AG09319 (cell line): ENCODE measurements at regions not wholly inside any gene's neighbourhood (a gene's known extent, or its start where the extent isn't known, plus 50 kb on each side); places are given as distances from the start of the nearest gene placed in this dataset.

Experiments used
- DNase-seq: peaks from one replicate; pipeline ENCODE4 v3.0.0-alpha.2; 2010; ENCODE audit warnings: low read depth; ENCODE audit errors: extremely low read depth
- TF ChIP-seq, protein P1 (sequence below): IDR thresholded peaks from 2 replicates; pipeline ENCODE4 v1.5.1; 2011; ENCODE audit warnings: low read depth, mild to moderate bottlenecking, inconsistent platforms, low read length, moderate library complexity

DNA sequence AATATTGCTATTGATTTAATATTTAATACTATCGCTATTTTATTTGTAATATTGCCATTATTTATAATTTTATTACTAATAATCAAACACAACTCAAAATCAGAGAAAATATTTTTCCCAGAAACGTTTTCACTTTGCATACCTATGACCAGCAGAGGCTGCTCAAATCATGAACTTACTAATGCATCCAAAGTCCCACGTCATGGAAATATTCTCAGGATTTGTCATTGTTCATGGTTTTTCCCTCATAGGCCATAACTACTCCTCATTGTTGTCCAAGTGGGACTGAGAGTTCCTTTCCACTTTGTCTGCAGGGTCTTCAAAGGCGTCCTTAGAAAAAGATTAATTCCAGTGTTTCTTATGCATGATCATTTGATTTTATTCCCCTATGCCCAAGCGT lies 344.8 kb downstream of the THBS2 start:
- peak; percentile 50 for DNase-seq
- TF ChIP-seq, protein P1, sequence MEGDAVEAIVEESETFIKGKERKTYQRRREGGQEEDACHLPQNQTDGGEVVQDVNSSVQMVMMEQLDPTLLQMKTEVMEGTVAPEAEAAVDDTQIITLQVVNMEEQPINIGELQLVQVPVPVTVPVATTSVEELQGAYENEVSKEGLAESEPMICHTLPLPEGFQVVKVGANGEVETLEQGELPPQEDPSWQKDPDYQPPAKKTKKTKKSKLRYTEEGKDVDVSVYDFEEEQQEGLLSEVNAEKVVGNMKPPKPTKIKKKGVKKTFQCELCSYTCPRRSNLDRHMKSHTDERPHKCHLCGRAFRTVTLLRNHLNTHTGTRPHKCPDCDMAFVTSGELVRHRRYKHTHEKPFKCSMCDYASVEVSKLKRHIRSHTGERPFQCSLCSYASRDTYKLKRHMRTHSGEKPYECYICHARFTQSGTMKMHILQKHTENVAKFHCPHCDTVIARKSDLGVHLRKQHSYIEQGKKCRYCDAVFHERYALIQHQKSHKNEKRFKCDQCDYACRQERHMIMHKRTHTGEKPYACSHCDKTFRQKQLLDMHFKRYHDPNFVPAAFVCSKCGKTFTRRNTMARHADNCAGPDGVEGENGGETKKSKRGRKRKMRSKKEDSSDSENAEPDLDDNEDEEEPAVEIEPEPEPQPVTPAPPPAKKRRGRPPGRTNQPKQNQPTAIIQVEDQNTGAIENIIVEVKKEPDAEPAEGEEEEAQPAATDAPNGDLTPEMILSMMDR, result peak; percentile 57

GRCh38 chr6:168908166-168908565 lies 345.5 kb downstream of the THBS2 start:
- no peak for DNase-seq
- TF ChIP-seq, protein P1, result no peak

DNA sequence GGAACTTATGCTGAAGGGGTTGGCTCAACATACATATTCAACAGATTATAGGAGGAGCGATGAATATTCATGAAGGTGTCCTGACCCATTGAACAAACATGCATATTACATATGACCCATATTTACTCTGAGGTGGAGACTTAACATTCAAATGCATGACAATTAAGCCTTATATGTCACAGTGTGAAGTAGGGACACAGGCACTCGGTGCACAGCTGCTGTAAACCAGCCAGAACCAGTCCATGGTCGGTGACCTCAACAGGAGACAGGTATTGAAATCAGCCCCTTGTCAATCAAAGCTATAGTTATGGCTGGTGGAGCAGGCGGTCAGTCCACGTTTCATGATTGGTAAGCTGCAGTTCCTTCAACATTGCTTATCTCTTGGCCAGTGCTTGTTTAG lies 347.3 kb downstream of the THBS2 start:
- TF ChIP-seq, protein P1, result no peak
- DNase-seq, result no peak

DNA sequence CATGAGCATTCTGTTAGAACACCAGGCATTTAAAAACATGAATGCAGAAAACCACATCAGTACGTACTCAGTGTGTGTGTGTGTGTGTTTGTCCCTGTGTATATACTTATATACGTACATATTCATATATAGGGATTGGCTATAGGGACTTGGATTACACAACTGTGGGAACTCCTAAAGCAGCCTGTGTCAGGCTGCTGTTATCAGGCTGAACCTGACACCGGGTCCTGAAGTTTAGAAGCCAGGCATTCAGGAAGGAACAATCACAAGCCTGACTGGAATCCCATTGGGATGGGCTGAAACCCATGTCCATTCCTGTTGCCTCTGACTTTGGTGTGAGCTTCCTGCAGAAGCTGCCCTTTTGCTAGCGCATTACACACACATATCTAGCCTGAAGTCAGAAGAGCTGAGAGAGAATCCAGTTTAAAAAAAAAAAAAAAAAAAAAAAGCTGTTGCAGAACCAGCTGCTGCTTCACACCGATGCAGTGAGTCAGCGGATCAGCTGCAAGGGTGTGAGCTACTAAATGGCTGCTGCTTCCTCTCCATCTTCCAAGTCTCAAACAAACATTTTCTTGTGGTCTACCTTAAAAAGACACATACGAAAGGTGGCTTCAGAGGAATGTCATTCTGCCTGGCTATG lies 348.1 kb downstream of the THBS2 start:
- DNase-seq, result no peak
- TF ChIP-seq, protein P1, result no peak

DNA sequence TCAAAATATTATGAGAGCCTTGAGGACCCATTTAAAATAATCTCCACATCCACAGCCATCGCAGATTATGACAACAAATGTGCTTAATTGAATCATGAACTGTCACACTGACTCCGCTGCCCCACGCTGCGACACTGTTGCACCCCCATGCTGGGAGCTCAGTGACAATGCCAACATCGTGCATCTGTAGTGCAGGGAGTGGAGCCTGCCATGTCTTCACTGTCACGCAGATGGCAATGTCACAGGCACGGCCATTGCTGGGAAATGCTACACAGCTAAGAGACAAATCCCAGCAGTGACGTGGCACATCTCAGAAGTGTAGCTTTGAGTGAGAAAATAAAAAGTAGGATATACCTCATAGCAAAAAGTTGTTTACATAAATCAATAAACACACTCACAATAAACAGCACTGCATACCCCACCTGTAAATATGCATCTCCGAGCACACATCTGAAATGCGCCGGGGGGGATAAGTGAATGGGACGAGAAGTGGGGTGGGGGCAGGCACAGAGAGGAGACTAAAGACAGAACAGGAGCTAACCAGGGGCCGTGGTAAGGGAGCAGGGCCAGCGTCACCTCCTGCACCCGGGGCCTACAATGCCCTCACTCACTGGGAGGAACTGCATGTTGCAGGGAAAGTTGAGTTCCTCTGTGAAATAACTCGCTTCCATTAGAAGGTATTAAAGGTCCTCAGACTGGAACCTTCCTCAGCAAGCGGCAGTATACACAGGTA lies 349.9 kb downstream of the THBS2 start:
- TF ChIP-seq, protein P1, result no peak
- DNase-seq, result no peak

DNA sequence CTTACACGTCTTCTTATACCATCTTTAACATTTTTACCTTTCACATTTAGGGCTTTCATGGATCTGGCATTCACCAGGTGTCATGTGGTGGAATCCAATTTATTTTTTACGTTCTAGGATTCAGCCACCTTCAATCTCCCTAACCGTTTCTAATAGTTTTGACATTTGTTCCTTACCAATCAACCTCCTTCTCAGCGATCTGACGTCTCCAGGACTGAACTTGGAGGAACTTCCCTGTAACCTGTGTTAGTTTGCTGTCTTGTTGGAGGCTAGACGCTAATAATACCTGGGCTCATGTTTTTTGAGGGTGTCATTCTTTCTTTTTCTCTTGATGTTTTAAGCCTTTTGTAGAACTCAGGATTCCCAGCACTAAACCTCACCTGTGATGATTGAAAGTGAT lies 351.6 kb downstream of the THBS2 start:
- DNase-seq, result no peak
- TF ChIP-seq, protein P1, result no peak

GRCh38 chr6:168901076-168901475 lies 352.6 kb downstream of the THBS2 start:
- DNase-seq, result no peak
- TF ChIP-seq, protein P1, result no peak
